OCI-LY7 (cell line): ENCODE measurements at regions not wholly inside any gene's neighbourhood (a gene's known extent, or its start where the extent isn't known, plus 50 kb on each side); places are given as distances from the start of the nearest gene placed in this dataset.

Experiments
- CTCF ChIP-seq: fragments of 200-600 bp; sonication (generic); conservative IDR thresholded peaks from 2 replicates; pipeline ENCODE4 v1.5.1; 2014; ENCODE audit warnings: mild to moderate bottlenecking, antibody characterized with exemption, low read length, moderate library complexity, mixed read lengths
- EZH2phosphoT487 ChIP-seq: fragments of 200-600 bp; sonication (generic); IDR thresholded peaks from 2 replicates; pipeline ENCODE4 v1.6.1; 2018; ENCODE audit warnings: low read depth, borderline replicate concordance, mild to moderate bottlenecking, mixed run types, antibody characterized with exemption, low read length, moderate library complexity, mixed read lengths

GRCh38 chr10:10096898-10097297 lies 920.8 kb upstream of the CELF2 start:
- TF ChIP-seq CTCF, result no peak
- TF ChIP-seq EZH2phosphoT487, result no peak
